ENCODE measurements at regions not wholly inside any gene's neighbourhood (a gene's known extent, or its start where the extent isn't known, plus 50 kb on each side); places are given as distances from the start of the nearest gene placed in this dataset.

DNA sequence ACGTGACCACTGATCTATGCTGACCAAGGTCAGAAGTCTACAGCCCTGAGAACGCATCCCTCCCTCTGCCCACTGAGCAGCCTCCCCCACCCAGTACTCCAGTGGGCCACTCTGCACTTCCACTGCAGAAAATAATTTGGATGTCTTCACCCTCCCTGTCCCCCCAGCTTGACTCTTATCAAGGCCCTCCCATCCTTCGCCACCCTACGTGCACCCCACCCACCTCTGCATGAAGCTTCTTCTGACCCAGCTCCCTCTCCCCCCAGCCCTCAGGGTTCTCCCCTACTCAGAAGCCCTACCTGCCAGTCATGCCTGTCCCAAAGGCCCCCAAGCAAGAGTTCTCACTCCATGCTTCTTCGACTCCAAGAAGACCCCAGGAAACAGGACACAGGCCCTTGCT lies 138.5 kb upstream of the FSTL4 start:
- Histone ChIP-seq H3K4me1 (ENCODE audit: insufficient read depth, low read length, poor library complexity, severe bottlenecking) (no peaks in the 10 kb centered on the region), H4K20me1 (ENCODE audit: insufficient read depth, low read length) (no peaks in the 10 kb centered on the region), H3K9me3 (ENCODE audit: low read length) (no peaks in the 10 kb centered on the region), H3K27ac (ENCODE audit: low read depth, low read length, poor library complexity, severe bottlenecking) (no peak overlapping the region), H3K9me2 (ENCODE audit: insufficient read depth, low read length) (no peaks in the 10 kb centered on the region), H3K79me2 (ENCODE audit: insufficient read depth, low read depth, low read length) (no peaks in the 10 kb centered on the region), H3K4me3 (ENCODE audit: low read depth, low read length, poor library complexity, severe bottlenecking) (no peak overlapping the region), H3K4me2 (ENCODE audit: low read length) (no peak overlapping the region), H2AFZ (ENCODE audit: low read length) (no peak overlapping the region), H3K36me3 (ENCODE audit: insufficient read depth, low read length) (no peaks in the 10 kb centered on the region)
- intact Hi-C loops (cut with micrococcal nuclease; ENCODE audit: unreplicated experiment): no loop called here
- BruUV-seq (replicated peaks): no TSS peak
- TF ChIP-seq EZH2phosphoT487 (IDR thresholded peaks at IDR 0.05; ENCODE audit: borderline replicate concordance, low read depth, low read length): no peak
- CTCF ChIA-PET (ENCODE audit: unreplicated experiment): no interaction called here
- no peak for DNase-seq (ENCODE audit: low spot score)
- POLR2A ChIA-PET: no interaction called here

DNA sequence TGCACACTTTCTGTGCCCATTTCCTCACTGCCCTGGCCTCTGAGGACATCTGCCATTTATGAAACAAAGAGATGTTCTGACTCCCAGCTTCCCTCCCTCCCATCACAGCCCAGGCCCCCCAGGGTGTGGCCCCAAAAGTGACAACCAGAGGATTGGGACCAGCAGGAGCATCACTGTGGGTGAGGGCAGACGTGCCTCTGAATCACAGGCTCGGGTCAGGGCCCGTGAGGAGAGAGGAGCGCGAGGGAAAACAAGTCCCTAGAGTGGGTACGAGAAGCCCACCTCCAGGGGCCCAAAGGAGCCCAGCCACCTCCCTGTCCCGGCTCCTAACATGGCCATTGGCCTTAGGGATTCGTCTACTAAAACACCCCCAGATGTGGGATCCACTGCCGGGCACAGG lies 138.0 kb upstream of the FSTL4 start:
- no peak for DNase-seq (ENCODE audit: low spot score)
- Histone ChIP-seq H4K20me1 (ENCODE audit: insufficient read depth, low read length) (no peaks in the 10 kb centered on the region), H3K4me3 (ENCODE audit: low read depth, low read length, poor library complexity, severe bottlenecking) (no peak overlapping the region), H2AFZ (ENCODE audit: low read length) (no peak overlapping the region), H3K27ac (ENCODE audit: low read depth, low read length, poor library complexity, severe bottlenecking) (no peak overlapping the region), H3K4me2 (ENCODE audit: low read length) (no peak overlapping the region), H3K9me3 (ENCODE audit: low read length) (no peaks in the 10 kb centered on the region), H3K4me1 (ENCODE audit: insufficient read depth, low read length, poor library complexity, severe bottlenecking) (no peaks in the 10 kb centered on the region), H3K79me2 (ENCODE audit: insufficient read depth, low read depth, low read length) (no peaks in the 10 kb centered on the region), H3K9me2 (ENCODE audit: insufficient read depth, low read length) (no peaks in the 10 kb centered on the region), H3K36me3 (ENCODE audit: insufficient read depth, low read length) (no peaks in the 10 kb centered on the region)
- POLR2A ChIA-PET: interaction anchor here (0.7 kb wide), 1 partner anchor 95 kb away, joined by 4 read pairs; no protein-coding TSS in a partner anchor
- intact Hi-C loops (cut with micrococcal nuclease; ENCODE audit: unreplicated experiment): no loop called here
- no TSS peak for BruUV-seq (replicated peaks)
- no peak for TF ChIP-seq EZH2phosphoT487 (IDR thresholded peaks at IDR 0.05; ENCODE audit: borderline replicate concordance, low read depth, low read length)
- TF ChIP-seq, protein P1, sequence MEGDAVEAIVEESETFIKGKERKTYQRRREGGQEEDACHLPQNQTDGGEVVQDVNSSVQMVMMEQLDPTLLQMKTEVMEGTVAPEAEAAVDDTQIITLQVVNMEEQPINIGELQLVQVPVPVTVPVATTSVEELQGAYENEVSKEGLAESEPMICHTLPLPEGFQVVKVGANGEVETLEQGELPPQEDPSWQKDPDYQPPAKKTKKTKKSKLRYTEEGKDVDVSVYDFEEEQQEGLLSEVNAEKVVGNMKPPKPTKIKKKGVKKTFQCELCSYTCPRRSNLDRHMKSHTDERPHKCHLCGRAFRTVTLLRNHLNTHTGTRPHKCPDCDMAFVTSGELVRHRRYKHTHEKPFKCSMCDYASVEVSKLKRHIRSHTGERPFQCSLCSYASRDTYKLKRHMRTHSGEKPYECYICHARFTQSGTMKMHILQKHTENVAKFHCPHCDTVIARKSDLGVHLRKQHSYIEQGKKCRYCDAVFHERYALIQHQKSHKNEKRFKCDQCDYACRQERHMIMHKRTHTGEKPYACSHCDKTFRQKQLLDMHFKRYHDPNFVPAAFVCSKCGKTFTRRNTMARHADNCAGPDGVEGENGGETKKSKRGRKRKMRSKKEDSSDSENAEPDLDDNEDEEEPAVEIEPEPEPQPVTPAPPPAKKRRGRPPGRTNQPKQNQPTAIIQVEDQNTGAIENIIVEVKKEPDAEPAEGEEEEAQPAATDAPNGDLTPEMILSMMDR (conservative IDR thresholded peaks at IDR 0.05; ENCODE audit: low read length): no peak
- CTCF ChIA-PET (ENCODE audit: unreplicated experiment): no interaction called here

DNA sequence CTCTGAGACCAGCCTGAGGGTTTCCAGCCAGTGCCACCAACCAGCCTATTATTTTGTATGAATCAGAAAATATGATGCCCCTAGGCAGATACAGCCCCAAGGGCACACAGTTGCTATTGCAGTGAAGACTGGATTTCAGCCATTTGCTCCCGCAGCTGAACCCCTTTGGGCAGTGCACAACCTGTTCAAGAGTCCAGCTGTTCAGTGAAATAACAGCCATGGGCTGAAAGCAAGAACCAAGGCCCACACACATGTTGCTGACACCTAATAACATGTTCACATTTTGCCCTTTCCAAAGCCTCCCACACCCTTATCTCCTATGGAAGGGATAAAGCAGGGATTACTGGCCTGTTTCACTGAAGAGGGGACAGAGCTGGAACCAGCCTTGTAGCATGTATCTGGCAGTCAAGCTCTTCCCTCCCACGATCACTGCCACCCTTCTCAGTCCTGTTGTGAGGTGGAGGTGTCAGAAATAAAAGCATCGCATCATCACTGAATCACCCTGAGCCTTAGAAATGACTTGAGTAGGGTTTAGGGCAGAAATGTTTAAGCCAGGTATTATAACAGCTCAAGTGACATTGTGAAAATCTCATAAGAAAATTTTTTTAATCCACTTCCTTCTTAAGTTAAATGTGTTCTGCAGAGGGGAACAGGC lies 137.1 kb upstream of the FSTL4 start:
- DNase-seq (ENCODE audit: low spot score): no peak
- TF ChIP-seq, protein P1 (conservative IDR thresholded peaks at IDR 0.05; ENCODE audit: low read length): no peak
- no peak for TF ChIP-seq EZH2phosphoT487 (IDR thresholded peaks at IDR 0.05; ENCODE audit: borderline replicate concordance, low read depth, low read length)
- POLR2A ChIA-PET: interaction anchor here (0.5 to 0.7 kb wide), 4 partner anchors 9 to 1640 kb away, joined by 3 to 4 read pairs (median 3); no protein-coding TSS in a partner anchor

More for the DNA sequence above, 137.1 kb upstream of the FSTL4 start:
- Histone ChIP-seq H3K79me2 (ENCODE audit: insufficient read depth, low read depth, low read length) (no peaks in the 10 kb centered on the region), H3K9me2 (ENCODE audit: insufficient read depth, low read length) (no peaks in the 10 kb centered on the region), H3K36me3 (ENCODE audit: insufficient read depth, low read length) (no peaks in the 10 kb centered on the region), H3K27ac (ENCODE audit: low read depth, low read length, poor library complexity, severe bottlenecking) (no peak overlapping the region), H3K9me3 (ENCODE audit: low read length) (no peaks in the 10 kb centered on the region), H3K4me1 (ENCODE audit: insufficient read depth, low read length, poor library complexity, severe bottlenecking) (peaks cover 8% of the 10 kb centered on the region), H3K4me2 (ENCODE audit: low read length) (no peak overlapping the region), H4K20me1 (ENCODE audit: insufficient read depth, low read length) (no peaks in the 10 kb centered on the region), H3K4me3 (ENCODE audit: low read depth, low read length, poor library complexity, severe bottlenecking) (no peak overlapping the region), H2AFZ (ENCODE audit: low read length) (no peak overlapping the region)
- no TSS peak for BruUV-seq (replicated peaks)
- CTCF ChIA-PET (ENCODE audit: unreplicated experiment): no interaction called here
- intact Hi-C loops (cut with micrococcal nuclease; ENCODE audit: unreplicated experiment): no loop called here

All from OCI-LY7 (cell line).